ENCODE measurements at regions not wholly inside any gene's neighbourhood (a gene's known extent, or its start where the extent isn't known, plus 50 kb on each side); places are given as distances from the start of the nearest gene placed in this dataset.

GRCh38 chr5:4873652-4874051, 266.5 kb upstream of the ADAMTS16 start:
- H3K9ac ChIP-seq (ENCODE audit: low read length in 3 of 3) = no peak overlapping the region
- intact Hi-C loops (cut with DNase I) = no loop called here
- FAIRE-seq = no peak

GRCh38 chr5:4874097-4874496, 266.0 kb upstream of the ADAMTS16 start:
- DNase-seq = no peak

More at GRCh38 chr5:4873652-4874051, 266.5 kb upstream of the ADAMTS16 start:
- no peaks in the 10 kb centered on the region for H3K4me1 ChIP-seq (ENCODE audit: control insufficient read depth in 2 of 3, insufficient read depth in 2 of 3, low read depth in 1 of 3, low read length in 3 of 3)
- peak in 3 of 5 donors; percentile 16 to 51 (median 35) for DNase-seq
- H3K9me3 ChIP-seq (ENCODE audit: control insufficient read depth in 2 of 3, insufficient read depth in 1 of 3, low read length in 3 of 3) = no peaks in the 10 kb centered on the region
- TF ChIP-seq CTCF (IDR thresholded peaks at IDR 0.05; ENCODE audit: borderline replicate concordance, extremely low read depth, insufficient read depth) = no peak
- H3K36me3 ChIP-seq (ENCODE audit: control insufficient read depth in 2 of 3, insufficient read depth in 3 of 3, low read length in 3 of 3) = no peaks in the 10 kb centered on the region
- H3K4me3 ChIP-seq (ENCODE audit: low read length in 3 of 3) = no peak overlapping the region
- no peaks in the 10 kb centered on the region for H3K27me3 ChIP-seq (ENCODE audit: control insufficient read depth, insufficient read depth, low read length)
- no peak overlapping the region for H3K27ac ChIP-seq (ENCODE audit: low read depth in 2 of 2, low read length in 2 of 2)

GRCh38 chr5:4875942-4876341, 264.2 kb upstream of the ADAMTS16 start:
- TF ChIP-seq CTCF (IDR thresholded peaks at IDR 0.05; ENCODE audit: borderline replicate concordance, extremely low read depth, insufficient read depth) = no peak
- Histone ChIP-seq H3K36me3 (ENCODE audit: control insufficient read depth in 2 of 3, insufficient read depth in 3 of 3, low read length in 3 of 3) (no peaks in the 10 kb centered on the region), H3K27me3 (ENCODE audit: control insufficient read depth, insufficient read depth, low read length) (no peaks in the 10 kb centered on the region), H3K4me1 (ENCODE audit: control insufficient read depth in 2 of 3, insufficient read depth in 2 of 3, low read depth in 1 of 3, low read length in 3 of 3) (no peaks in the 10 kb centered on the region), H3K27ac (ENCODE audit: low read depth in 2 of 2, low read length in 2 of 2) (no peak overlapping the region), H3K9me3 (ENCODE audit: control insufficient read depth in 2 of 3, insufficient read depth in 1 of 3, low read length in 3 of 3) (no peaks in the 10 kb centered on the region), H3K9ac (ENCODE audit: low read length in 3 of 3) (no peak overlapping the region), H3K4me3 (ENCODE audit: low read length in 3 of 3) (no peak overlapping the region)
- intact Hi-C loops (cut with DNase I) = no loop called here
- DNase-seq = no peak
- FAIRE-seq = no peak

More at GRCh38 chr5:4874097-4874496, 266.0 kb upstream of the ADAMTS16 start:
- H3K4me1 ChIP-seq (ENCODE audit: control insufficient read depth in 2 of 3, insufficient read depth in 2 of 3, low read depth in 1 of 3, low read length in 3 of 3) = no peaks in the 10 kb centered on the region
- TF ChIP-seq CTCF (IDR thresholded peaks at IDR 0.05; ENCODE audit: borderline replicate concordance, extremely low read depth, insufficient read depth) = no peak
- intact Hi-C loops (cut with DNase I) = no loop called here
- no peaks in the 10 kb centered on the region for H3K36me3 ChIP-seq (ENCODE audit: control insufficient read depth in 2 of 3, insufficient read depth in 3 of 3, low read length in 3 of 3)
- no peak overlapping the region for H3K9ac ChIP-seq (ENCODE audit: low read length in 3 of 3)
- FAIRE-seq = no peak
- H3K4me3 ChIP-seq (ENCODE audit: low read length in 3 of 3) = no peak overlapping the region
- H3K27me3 ChIP-seq (ENCODE audit: control insufficient read depth, insufficient read depth, low read length) = no peaks in the 10 kb centered on the region
- no peak overlapping the region for H3K27ac ChIP-seq (ENCODE audit: low read depth in 2 of 2, low read length in 2 of 2)
- no peaks in the 10 kb centered on the region for H3K9me3 ChIP-seq (ENCODE audit: control insufficient read depth in 2 of 3, insufficient read depth in 1 of 3, low read length in 3 of 3)

- DNase-seq (no peak), FAIRE-seq (no peak)
- H3K9ac ChIP-seq (ENCODE audit: low read length in 3 of 3) = no peak overlapping the region
- no peaks in the 10 kb centered on the region for H3K9me3 ChIP-seq (ENCODE audit: control insufficient read depth in 2 of 3, insufficient read depth in 1 of 3, low read length in 3 of 3)
- peaks cover 0 to 4% (median 0%) of the 10 kb centered on the region in 3 donors for H3K4me1 ChIP-seq (ENCODE audit: control insufficient read depth in 2 of 3, insufficient read depth in 2 of 3, low read depth in 1 of 3, low read length in 3 of 3)
- H3K27me3 ChIP-seq (ENCODE audit: control insufficient read depth, insufficient read depth, low read length) = no peaks in the 10 kb centered on the region
- H3K4me3 ChIP-seq (ENCODE audit: low read length in 3 of 3) = no peak overlapping the region
- intact Hi-C loops (cut with DNase I) = no loop called here
- H3K27ac ChIP-seq (ENCODE audit: low read depth in 2 of 2, low read length in 2 of 2) = no peak overlapping the region
- no peak for TF ChIP-seq CTCF (IDR thresholded peaks at IDR 0.05; ENCODE audit: borderline replicate concordance, extremely low read depth, insufficient read depth)
- no peaks in the 10 kb centered on the region for H3K36me3 ChIP-seq (ENCODE audit: control insufficient read depth in 2 of 3, insufficient read depth in 3 of 3, low read length in 3 of 3)
These were observed 263.3 kb upstream of the ADAMTS16 start for GRCh38 chr5:4876804-4877203.

Measured in kidney (tissue), 13 donors.